Natural killer cell treated with Interleukin-12 subunit alpha and Interleukin-12 subunit beta and Interleukin-15 and Interleukin-18, amount 100 ng/mL, for 72 hours (primary cell): ENCODE measurements at regions not wholly inside any gene's neighbourhood (a gene's known extent, or its start where the extent isn't known, plus 50 kb on each side); places are given as distances from the start of the nearest gene placed in this dataset.

Experiments
- ATAC-seq, 2 donors: fragments of 150-1000 bp; cut with Tn5 transposase in 1 of 2; sonication (Bioruptor Pico), chemical (Tn5 transposase) in 1 of 2; 2 replicates each; pipeline ENCODE4 v1.10.0; 2021
- DNase-seq: peaks from one replicate; pipeline ENCODE4 v3.0.0; 2022; ENCODE audit warnings: low spot score
- H3K27ac Mint-ChIP-seq, 2 donors: 1 replicate in 1 of 2; 2 replicates in 1 of 2; pipeline ENCODE4 v1.8.0; 2022; ENCODE audit warnings: mixed read lengths in 2 of 2, mild to moderate bottlenecking in 1 of 2, moderate library complexity in 1 of 2
- H3K27me3 Mint-ChIP-seq, 2 donors: 1 replicate in 1 of 2; 2 replicates in 1 of 2; pipeline ENCODE4 v1.8.0; 2022; ENCODE audit warnings: mixed read lengths in 2 of 2
- H3K36me3 Mint-ChIP-seq: one replicate; pipeline ENCODE4 v1.8.0; 2022; ENCODE audit warnings: mixed read lengths
- H3K4me1 Mint-ChIP-seq, 2 donors: 1 replicate in 1 of 2; 2 replicates in 1 of 2; pipeline ENCODE4 v1.8.0; 2022; ENCODE audit warnings: low read depth in 2 of 2, mixed read lengths in 2 of 2, mild to moderate bottlenecking in 1 of 2
- H3K4me3 Mint-ChIP-seq: one replicate; pipeline ENCODE4 v1.8.0; 2022; ENCODE audit warnings: mixed read lengths
- H3K9me3 Mint-ChIP-seq: 2 replicates; pipeline ENCODE4 v1.8.0; 2022; ENCODE audit warnings: mixed read lengths

- Mint-ChIP-seq H3K4me1 (peaks cover 0 to under 1% of the 10 kb centered on the region in 2 donors), H3K27ac (no peak overlapping the region), H3K4me3 (no peak overlapping the region), H3K36me3 (peaks cover 6% of the 10 kb centered on the region), H3K27me3 (peaks cover 13 to 14% of the 10 kb centered on the region in 2 donors), H3K9me3 (peaks cover 7% of the 10 kb centered on the region)
- DNase-seq = no peak
- ATAC-seq = no peak
Observed at GRCh38 chr21:35212393-35213127, 163.5 kb upstream of the RUNX1 start.

- Mint-ChIP-seq H3K27me3 (peaks cover 15 to 16% of the 10 kb centered on the region in 2 donors), H3K4me1 (peaks cover under 1 to 2% of the 10 kb centered on the region in 2 donors), H3K27ac (no peak overlapping the region), H3K9me3 (peaks cover 7% of the 10 kb centered on the region), H3K4me3 (no peak overlapping the region), H3K36me3 (peaks cover 6% of the 10 kb centered on the region)
- DNase-seq (no peak), ATAC-seq (no peak)
Observed at GRCh38 chr21:35211782-35212181, 162.7 kb upstream of the RUNX1 start.

GRCh38 chr21:35210093-35210492 is 161.0 kb upstream of the RUNX1 start:
- Mint-ChIP-seq H3K4me1 (peaks cover 7 to 10% of the 10 kb centered on the region in 2 donors), H3K27me3 (peaks cover 17 to 20% of the 10 kb centered on the region in 2 donors), H3K4me3 (no peak overlapping the region), H3K36me3 (peaks cover 6% of the 10 kb centered on the region), H3K27ac (no peak overlapping the region), H3K9me3 (peaks cover 7% of the 10 kb centered on the region)
- ATAC-seq = no peak
- no peak for DNase-seq

GRCh38 chr21:35208810-35209517 is 159.9 kb upstream of the RUNX1 start:
- DNase-seq (no peak), ATAC-seq (no peak)
- no peak overlapping the region for H3K4me3 Mint-ChIP-seq
- peaks cover 7% of the 10 kb centered on the region for H3K9me3 Mint-ChIP-seq
- H3K27me3 Mint-ChIP-seq = peaks cover 17 to 20% of the 10 kb centered on the region in 2 donors
- H3K4me1 Mint-ChIP-seq = peaks cover 17 to 19% of the 10 kb centered on the region in 2 donors
- H3K36me3 Mint-ChIP-seq = peaks cover 6% of the 10 kb centered on the region
- H3K27ac Mint-ChIP-seq = peak overlapping the region in 1 of 2 donors; percentile 49

- H3K27ac Mint-ChIP-seq = peak overlapping the region in 1 of 2 donors; percentile 49
- H3K27me3 Mint-ChIP-seq = peaks cover 12 to 13% of the 10 kb centered on the region in 2 donors
- ATAC-seq (no peak), DNase-seq (no peak)
- peaks cover 6% of the 10 kb centered on the region for H3K36me3 Mint-ChIP-seq
- H3K4me3 Mint-ChIP-seq = no peak overlapping the region
- peaks cover 7% of the 10 kb centered on the region for H3K9me3 Mint-ChIP-seq
- H3K4me1 Mint-ChIP-seq = peaks cover 17 to 21% of the 10 kb centered on the region in 2 donors
Observed at GRCh38 chr21:35208104-35208503, 159.0 kb upstream of the RUNX1 start.

GRCh38 chr21:35207322-35207721 is 158.2 kb upstream of the RUNX1 start:
- H3K27me3 Mint-ChIP-seq = peaks cover 12 to 13% of the 10 kb centered on the region in 2 donors
- peaks cover 18 to 23% of the 10 kb centered on the region in 2 donors for H3K4me1 Mint-ChIP-seq
- peaks cover 7% of the 10 kb centered on the region for H3K9me3 Mint-ChIP-seq
- ATAC-seq (no peak), DNase-seq (no peak)
- H3K27ac Mint-ChIP-seq = no peak overlapping the region
- peaks cover 6% of the 10 kb centered on the region for H3K36me3 Mint-ChIP-seq
- H3K4me3 Mint-ChIP-seq = no peak overlapping the region

- Mint-ChIP-seq H3K27me3 (peaks cover 12 to 13% of the 10 kb centered on the region in 2 donors), H3K4me1 (peaks cover 24 to 30% of the 10 kb centered on the region in 2 donors), H3K4me3 (peak overlapping the region; percentile 84), H3K36me3 (peaks cover 6% of the 10 kb centered on the region), H3K27ac (peak overlapping the region in 1 of 2 donors; percentile 49), H3K9me3 (peaks cover 7% of the 10 kb centered on the region)
- ATAC-seq (no peak), DNase-seq (no peak)
Observed at GRCh38 chr21:35206141-35207125, 157.3 kb upstream of the RUNX1 start.

- Mint-ChIP-seq H3K9me3 (peaks cover 3% of the 10 kb centered on the region), H3K4me3 (peak overlapping the region; percentile 84)
- ATAC-seq = peak; percentile 39 to 49
Observed at GRCh38 chr21:35204850-35205541, 155.9 kb upstream of the RUNX1 start.

GRCh38 chr21:35204125-35204524 is 155.0 kb upstream of the RUNX1 start:
- Mint-ChIP-seq H3K27me3 (peaks cover 13% of the 10 kb centered on the region in 2 donors), H3K4me3 (no peak overlapping the region), H3K36me3 (no peaks in the 10 kb centered on the region), H3K4me1 (peaks cover 31% of the 10 kb centered on the region in 2 donors), H3K27ac (peak overlapping the region; percentile 81 to 88), H3K9me3 (no peaks in the 10 kb centered on the region)
- ATAC-seq (no peak), DNase-seq (no peak)

More at GRCh38 chr21:35204850-35205541, 155.9 kb upstream of the RUNX1 start:
- peaks cover 30 to 31% of the 10 kb centered on the region in 2 donors for H3K4me1 Mint-ChIP-seq
- H3K27ac Mint-ChIP-seq = peak overlapping the region; percentile 81 to 88
- no peaks in the 10 kb centered on the region for H3K36me3 Mint-ChIP-seq
- peaks cover 13% of the 10 kb centered on the region in 2 donors for H3K27me3 Mint-ChIP-seq
- DNase-seq = no peak

GRCh38 chr21:35203093-35203977 is 154.2 kb upstream of the RUNX1 start:
- H3K4me3 Mint-ChIP-seq = no peak overlapping the region
- peak overlapping the region in 1 of 2 donors; percentile 21 for H3K27ac Mint-ChIP-seq

GRCh38 chr21:35202431-35202830 is 153.3 kb upstream of the RUNX1 start:
- Mint-ChIP-seq H3K4me1 (peaks cover 38 to 43% of the 10 kb centered on the region in 2 donors), H3K9me3 (no peaks in the 10 kb centered on the region), H3K36me3 (no peaks in the 10 kb centered on the region), H3K4me3 (peak overlapping the region; percentile 17), H3K27me3 (peaks cover 6 to 12% of the 10 kb centered on the region in 2 donors), H3K27ac (peak overlapping the region; percentile 14 to 55)
- DNase-seq (no peak), ATAC-seq (no peak)

More at GRCh38 chr21:35203093-35203977, 154.2 kb upstream of the RUNX1 start:
- H3K9me3 Mint-ChIP-seq = no peaks in the 10 kb centered on the region
- ATAC-seq (no peak), DNase-seq (no peak)
- H3K27me3 Mint-ChIP-seq = peaks cover 9 to 10% of the 10 kb centered on the region in 2 donors
- no peaks in the 10 kb centered on the region for H3K36me3 Mint-ChIP-seq
- H3K4me1 Mint-ChIP-seq = peaks cover 35% of the 10 kb centered on the region in 2 donors

- Mint-ChIP-seq H3K27ac (peak overlapping the region; percentile 14 to 55), H3K27me3 (peaks cover 4 to 10% of the 10 kb centered on the region in 2 donors), H3K36me3 (no peaks in the 10 kb centered on the region), H3K4me1 (peaks cover 37 to 41% of the 10 kb centered on the region in 2 donors), H3K9me3 (no peaks in the 10 kb centered on the region), H3K4me3 (no peak overlapping the region)
- ATAC-seq (peak; percentile 51 to 79), DNase-seq (no peak)
Observed at GRCh38 chr21:35201799-35202198, 152.7 kb upstream of the RUNX1 start.
